GM19035 (cell line): ENCODE measurements at regions not wholly inside any gene's neighbourhood (a gene's known extent, or its start where the extent isn't known, plus 50 kb on each side); places are given as distances from the start of the nearest gene placed in this dataset.

ENCODE experiments used
- ATAC-seq: cut with Tn5 transposase; IDR thresholded peaks from one replicate; pipeline ENCODE4 v1.9.1; 2021; ENCODE audit not compliant: unreplicated experiment

- no peak for ATAC-seq
These were observed 173.8 kb upstream of the PITX1 start for GRCh38 chr5:135207866-135208265.

GRCh38 chr5:135206862-135207261, 172.8 kb upstream of the PITX1 start:
- ATAC-seq, result no peak

- no peak for ATAC-seq
These were observed 171.8 kb upstream of the PITX1 start for GRCh38 chr5:135205632-135206349.

- ATAC-seq, result no peak
These were observed 170.1 kb upstream of the PITX1 start for GRCh38 chr5:135204151-135204600.

- no peak for ATAC-seq
These were observed 169.6 kb upstream of the PITX1 start for GRCh38 chr5:135203593-135204036.

- ATAC-seq, result no peak
These were observed 169.0 kb upstream of the PITX1 start for GRCh38 chr5:135203019-135203418.

- no peak for ATAC-seq
These were observed 165.9 kb upstream of the PITX1 start for GRCh38 chr5:135199919-135200318.

GRCh38 chr5:135196483-135196882, 162.5 kb upstream of the PITX1 start:
- ATAC-seq, result no peak

- ATAC-seq, result no peak
These were observed 161.2 kb upstream of the PITX1 start for GRCh38 chr5:135195270-135195608.

GRCh38 chr5:135194573-135195269, 160.7 kb upstream of the PITX1 start:
- no peak for ATAC-seq

- ATAC-seq, result no peak
These were observed 160.1 kb upstream of the PITX1 start for GRCh38 chr5:135194126-135194488.

- ATAC-seq, result no peak
These were observed 159.4 kb upstream of the PITX1 start for GRCh38 chr5:135193213-135194125.

- ATAC-seq, result no peak
These were observed 158.3 kb upstream of the PITX1 start for GRCh38 chr5:135192351-135192750.

GRCh38 chr5:135191084-135191826, 157.2 kb upstream of the PITX1 start:
- peak; percentile 88 for ATAC-seq

GRCh38 chr5:135190416-135191083, 156.5 kb upstream of the PITX1 start:
- no peak for ATAC-seq

- ATAC-seq, result no peak
These were observed 155.0 kb upstream of the PITX1 start for GRCh38 chr5:135189024-135189423.

- ATAC-seq, result no peak
These were observed 154.3 kb upstream of the PITX1 start for GRCh38 chr5:135188233-135188914.

- no peak for ATAC-seq
These were observed 152.9 kb upstream of the PITX1 start for GRCh38 chr5:135186662-135187522.
